ENCODE measurements at regions not wholly inside any gene's neighbourhood (a gene's known extent, or its start where the extent isn't known, plus 50 kb on each side); places are given as distances from the start of the nearest gene placed in this dataset.

DNA sequence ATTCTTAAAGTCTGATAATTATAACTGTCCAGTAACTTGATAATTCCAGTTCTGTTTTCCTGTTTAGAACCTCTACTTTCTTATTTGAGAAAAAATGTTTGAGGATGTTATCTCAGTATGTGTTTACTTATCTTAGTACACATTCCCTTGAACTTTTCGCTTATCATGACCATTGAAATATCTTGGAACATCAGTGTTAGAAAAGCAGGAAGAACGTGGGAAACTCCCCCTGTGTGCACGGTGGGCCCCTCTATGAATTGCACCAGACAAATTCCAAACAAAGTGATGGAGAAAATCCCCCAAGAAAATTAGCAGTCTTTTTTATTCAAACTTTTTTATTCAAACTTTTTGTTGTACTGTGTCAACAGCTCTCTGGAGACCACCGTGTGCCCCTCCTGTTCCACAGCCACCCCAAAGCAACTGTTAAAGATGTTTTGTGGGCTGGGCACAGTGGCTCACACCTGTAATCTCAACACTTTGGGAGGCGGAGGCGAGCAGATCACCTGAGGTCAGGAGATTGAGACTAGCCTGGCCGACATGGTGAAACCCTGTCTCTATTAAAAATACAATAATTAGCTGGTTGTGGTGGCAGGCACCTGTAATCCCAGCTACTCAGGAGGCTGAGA lies 78.3 kb upstream of the PEG3 start:
- Histone ChIP-seq H3K4me3 (no peak overlapping the region), H3K4me2 (no peak overlapping the region), H3K27ac (no peak overlapping the region), H3K9me3 (peaks cover 31% of the 10 kb centered on the region; the same call in 2 of the 3 replicates), H3K4me1 (no peaks in the 10 kb centered on the region)
- no peak for TF ChIP-seq HMGXB4 (CRISPR knock-in tag; IDR thresholded peaks at IDR 0.05; ENCODE audit: borderline replicate concordance)
- no peak for TF ChIP-seq ATOH8 (CRISPR knock-in tag; IDR thresholded peaks at IDR 0.05; ENCODE audit: low read depth)
- TF ChIP-seq TP53 (CRISPR knock-in tag; IDR thresholded peaks at IDR 0.05): no peak
- TF ChIP-seq PHF8 (IDR thresholded peaks at IDR 0.05; ENCODE audit: borderline replicate concordance, low read depth): no peak
- TF ChIP-seq, protein P1, sequence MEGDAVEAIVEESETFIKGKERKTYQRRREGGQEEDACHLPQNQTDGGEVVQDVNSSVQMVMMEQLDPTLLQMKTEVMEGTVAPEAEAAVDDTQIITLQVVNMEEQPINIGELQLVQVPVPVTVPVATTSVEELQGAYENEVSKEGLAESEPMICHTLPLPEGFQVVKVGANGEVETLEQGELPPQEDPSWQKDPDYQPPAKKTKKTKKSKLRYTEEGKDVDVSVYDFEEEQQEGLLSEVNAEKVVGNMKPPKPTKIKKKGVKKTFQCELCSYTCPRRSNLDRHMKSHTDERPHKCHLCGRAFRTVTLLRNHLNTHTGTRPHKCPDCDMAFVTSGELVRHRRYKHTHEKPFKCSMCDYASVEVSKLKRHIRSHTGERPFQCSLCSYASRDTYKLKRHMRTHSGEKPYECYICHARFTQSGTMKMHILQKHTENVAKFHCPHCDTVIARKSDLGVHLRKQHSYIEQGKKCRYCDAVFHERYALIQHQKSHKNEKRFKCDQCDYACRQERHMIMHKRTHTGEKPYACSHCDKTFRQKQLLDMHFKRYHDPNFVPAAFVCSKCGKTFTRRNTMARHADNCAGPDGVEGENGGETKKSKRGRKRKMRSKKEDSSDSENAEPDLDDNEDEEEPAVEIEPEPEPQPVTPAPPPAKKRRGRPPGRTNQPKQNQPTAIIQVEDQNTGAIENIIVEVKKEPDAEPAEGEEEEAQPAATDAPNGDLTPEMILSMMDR (IDR thresholded peaks at IDR 0.05): no peak
- no peak for TF ChIP-seq RAD21 (conservative IDR thresholded peaks at IDR 0.05 in 1 of 2, IDR thresholded peaks at IDR 0.05 in 1 of 2)
- TF ChIP-seq FOXS1 (CRISPR knock-in tag; IDR thresholded peaks at IDR 0.05): no peak
- no peak for TF ChIP-seq EHMT2 (IDR thresholded peaks at IDR 0.05; ENCODE audit: low read depth)
- TF ChIP-seq RCOR1 (IDR thresholded peaks at IDR 0.05; ENCODE audit: low read depth, low read length): no peak
- no peak for TF ChIP-seq SREBF2 (IDR thresholded peaks at IDR 0.05)
- no peak for TF ChIP-seq NPAS2 (CRISPR knock-in tag; IDR thresholded peaks at IDR 0.05; ENCODE audit: borderline replicate concordance)
- no peak for TF ChIP-seq FOSB (CRISPR knock-in tag; IDR thresholded peaks at IDR 0.05)
- TF ChIP-seq JUNB (IDR thresholded peaks at IDR 0.05): no peak
- no peak for FAIRE-seq
- ChIA-PET CTCF (no interaction called here), POLR2A (no interaction called here)
- DNase-seq (ENCODE audit: low read depth in 1 of 2, low spot score in 1 of 2): no peak
- ATAC-seq: no peak
- WGBS (ENCODE audit: missing lambda C conversion rate): 10% methylated on average over 7 of the region's 7 CpGs

GRCh38 chr19:56919308-56919995 lies 78.9 kb upstream of the PEG3 start:
- 19% methylated on average over 16 of the region's 17 CpGs for WGBS (ENCODE audit: missing lambda C conversion rate)
- Histone ChIP-seq H3K9me3 (peaks cover 33% of the 10 kb centered on the region), H3K27ac (no peak overlapping the region), H3K4me1 (no peaks in the 10 kb centered on the region), H3K4me2 (no peak overlapping the region), H3K4me3 (no peak overlapping the region)
- no peak for ATAC-seq
- no peak for DNase-seq (ENCODE audit: low read depth in 1 of 2, low spot score in 1 of 2)
- ChIA-PET CTCF (no interaction called here), POLR2A (no interaction called here)
- TF ChIP-seq, protein P2, sequence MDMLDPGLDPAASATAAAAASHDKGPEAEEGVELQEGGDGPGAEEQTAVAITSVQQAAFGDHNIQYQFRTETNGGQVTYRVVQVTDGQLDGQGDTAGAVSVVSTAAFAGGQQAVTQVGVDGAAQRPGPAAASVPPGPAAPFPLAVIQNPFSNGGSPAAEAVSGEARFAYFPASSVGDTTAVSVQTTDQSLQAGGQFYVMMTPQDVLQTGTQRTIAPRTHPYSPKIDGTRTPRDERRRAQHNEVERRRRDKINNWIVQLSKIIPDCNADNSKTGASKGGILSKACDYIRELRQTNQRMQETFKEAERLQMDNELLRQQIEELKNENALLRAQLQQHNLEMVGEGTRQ (IDR thresholded peaks at IDR 0.05): no peak
- TF ChIP-seq REST (IDR thresholded peaks at IDR 0.05): no peak
- no peak for TF ChIP-seq BHLHE40 (IDR thresholded peaks at IDR 0.05; ENCODE audit: low read depth, low read length)
- TF ChIP-seq, protein P1 (IDR thresholded peaks at IDR 0.05): no peak
- TF ChIP-seq FOSB (CRISPR knock-in tag; IDR thresholded peaks at IDR 0.05): no peak
- TF ChIP-seq RNF2 (IDR thresholded peaks at IDR 0.05; ENCODE audit: borderline replicate concordance, low read depth): no peak
- TF ChIP-seq POLR2AphosphoS2 (conservative IDR thresholded peaks at IDR 0.05; ENCODE audit: low read length): no peak
- no peak for TF ChIP-seq JUNB (IDR thresholded peaks at IDR 0.05)
- TF ChIP-seq TFCP2L1 (CRISPR knock-in tag; IDR thresholded peaks at IDR 0.05): no peak
- TF ChIP-seq PHF8 (IDR thresholded peaks at IDR 0.05; ENCODE audit: borderline replicate concordance, low read depth): no peak
- no peak for TF ChIP-seq EP300 (IDR thresholded peaks at IDR 0.05)
- FAIRE-seq: peak; percentile 36

Measured in A549 (cell line).